GM23248 (cell line): ENCODE measurements at regions not wholly inside any gene's neighbourhood (a gene's known extent, or its start where the extent isn't known, plus 50 kb on each side); places are given as distances from the start of the nearest gene placed in this dataset.

Source experiments
- EZH2 ChIP-seq: fragments of 200-600 bp; sonication (generic); IDR thresholded peaks from 2 replicates; pipeline ENCODE4 v1.6.1; 2018; ENCODE audit warnings: antibody characterized with exemption, mild to moderate bottlenecking; ENCODE audit not compliant: insufficient read depth, poor library complexity, severe bottlenecking
- EZH2phosphoT487 ChIP-seq: fragments of 200-600 bp; sonication (generic); IDR thresholded peaks from 2 replicates; pipeline ENCODE4 v1.6.1; 2018; ENCODE audit warnings: antibody characterized with exemption, moderate library complexity, mild to moderate bottlenecking, low read depth; ENCODE audit not compliant: insufficient read depth

- TF ChIP-seq EZH2 (no peak), EZH2phosphoT487 (no peak)
These were observed 1293.0 kb downstream of the GRIK2 start for GRCh38 chr6:102686461-102686860.
